C4-2B (cell line): ENCODE measurements at regions not wholly inside any gene's neighbourhood (a gene's known extent, or its start where the extent isn't known, plus 50 kb on each side); places are given as distances from the start of the nearest gene placed in this dataset.

Source experiments
- CTCF ChIP-seq: fragments of 450-650 bp; conservative IDR thresholded peaks from 2 replicates; pipeline ENCODE4 v1.5.1; 2017; ENCODE audit warnings: mild to moderate bottlenecking
- ZFX ChIP-seq: fragments of 450-650 bp; IDR thresholded peaks from 2 replicates; pipeline ENCODE4 v1.6.1; 2017

GRCh38 chr5:136810261-136810801 is 445.0 kb upstream of the TRPC7 start:
- TF ChIP-seq CTCF (no peak), ZFX (no peak)
